NCI-H2227 (cell line): ENCODE measurements at regions not wholly inside any gene's neighbourhood (a gene's known extent, or its start where the extent isn't known, plus 50 kb on each side); places are given as distances from the start of the nearest gene placed in this dataset.
"Not testable (repeated sequence)": the region's sequence is repeated elsewhere in the genome, so short reads cannot be mapped to it uniquely, and the experiment has no call there.

Experiments used
- DNase-seq: peaks from one replicate; lab custom pipeline; 2025; ENCODE audit not compliant: unreplicated experiment; lab: John Stamatoyannopoulos, UW

GRCh38 chr3:127520993-127521392 lies 69.5 kb downstream of the TPRA1 start:
- no peak for DNase-seq

GRCh38 chr3:127518456-127519081 lies 72.0 kb downstream of the TPRA1 start:
- no peak for DNase-seq

GRCh38 chr3:127512256-127512655 lies 78.3 kb downstream of the TPRA1 start:
- DNase-seq, result no peak

- DNase-seq, result no peak
Measured at GRCh38 chr3:127501177-127501576, 89.4 kb downstream of the TPRA1 start.

- no peak for DNase-seq
Measured at GRCh38 chr3:127497676-127498075, 92.9 kb downstream of the TPRA1 start.

GRCh38 chr3:127497166-127497565 lies 93.4 kb downstream of the TPRA1 start:
- DNase-seq, result no peak

GRCh38 chr3:127495821-127496655 lies 94.5 kb downstream of the TPRA1 start:
- DNase-seq, result no peak

GRCh38 chr3:127493924-127494646 lies 96.4 kb downstream of the TPRA1 start:
- DNase-seq, result no peak

GRCh38 chr3:127492426-127492825 lies 98.1 kb downstream of the TPRA1 start:
- DNase-seq, result no peak

GRCh38 chr3:127491909-127492308 lies 98.6 kb downstream of the TPRA1 start:
- no peak for DNase-seq

GRCh38 chr3:127491323-127491722 lies 99.2 kb downstream of the TPRA1 start:
- no peak for DNase-seq

GRCh38 chr3:127491024-127491305 lies 99.6 kb downstream of the TPRA1 start:
- not testable (repeated sequence) for DNase-seq

GRCh38 chr3:127490271-127491023 lies 100.1 kb downstream of the TPRA1 start:
- no peak for DNase-seq

- DNase-seq, result no peak
Measured at GRCh38 chr3:127489357-127489756, 101.2 kb downstream of the TPRA1 start.

GRCh38 chr3:127488740-127489139 lies 101.8 kb downstream of the TPRA1 start:
- DNase-seq, result no peak

- DNase-seq, result no peak
Measured at GRCh38 chr3:127488141-127488672, 102.3 kb downstream of the TPRA1 start.

- DNase-seq, result no peak
Measured at GRCh38 chr3:127487196-127487595, 103.3 kb downstream of the TPRA1 start.

- no peak for DNase-seq
Measured at GRCh38 chr3:127486321-127486944, 104.1 kb downstream of the TPRA1 start.

GRCh38 chr3:127485396-127486170 lies 105.0 kb downstream of the TPRA1 start:
- DNase-seq, result no peak
